ENCODE measurements at regions not wholly inside any gene's neighbourhood (a gene's known extent, or its start where the extent isn't known, plus 50 kb on each side); places are given as distances from the start of the nearest gene placed in this dataset.
A peak's percentile ranks its signal among the peaks of the same experiment; 100 is the strongest.
"Not testable (repeated sequence)": the region's sequence is repeated elsewhere in the genome, so short reads cannot be mapped to it uniquely, and the experiment has no call there.

GRCh38 chr17:6257336-6257735 lies 177.6 kb downstream of the AIPL1 start:
- no peaks in the 10 kb centered on the region for H3K4me1 ChIP-seq
- no peaks in the 10 kb centered on the region for H3K9me3 ChIP-seq
- H3K27me3 ChIP-seq = no peaks in the 10 kb centered on the region
- TF ChIP-seq CTCF (IDR thresholded peaks at IDR 0.05) (no peak), POLR2A (IDR thresholded peaks at IDR 0.05) (no peak)
- H3K4me3 ChIP-seq (replicated peaks in 1 of 3) = no peak overlapping the region
- no peak overlapping the region for H3K27ac ChIP-seq
- no peaks in the 10 kb centered on the region for H3K36me3 ChIP-seq
- no peak for DNase-seq
- intact Hi-C loops (cut with DNase I) = no loop called here
- WGBS, 2 donors = 28 to 38% methylated on average over 11 of the region's 11 CpGs

- intact Hi-C loops (cut with DNase I) = no loop called here
- no peaks in the 10 kb centered on the region for H3K9me3 ChIP-seq
- H3K27me3 ChIP-seq = no peaks in the 10 kb centered on the region
- no peak overlapping the region for H3K4me3 ChIP-seq (replicated peaks in 1 of 3)
- no peak overlapping the region for H3K27ac ChIP-seq
- TF ChIP-seq CTCF (IDR thresholded peaks at IDR 0.05) = no peak
- no peak for TF ChIP-seq POLR2A (IDR thresholded peaks at IDR 0.05)
- no peak for DNase-seq
- H3K4me1 ChIP-seq = no peaks in the 10 kb centered on the region
- no peaks in the 10 kb centered on the region for H3K36me3 ChIP-seq
These were observed 179.6 kb downstream of the AIPL1 start for GRCh38 chr17:6255322-6255721.

GRCh38 chr17:6254036-6254435 lies 180.9 kb downstream of the AIPL1 start:
- Histone ChIP-seq H3K27ac (no peak overlapping the region), H3K9me3 (no peaks in the 10 kb centered on the region), H3K4me3 (replicated peaks in 1 of 3) (no peak overlapping the region), H3K36me3 (no peaks in the 10 kb centered on the region), H3K4me1 (no peaks in the 10 kb centered on the region), H3K27me3 (no peaks in the 10 kb centered on the region)
- no peak for DNase-seq
- intact Hi-C loops (cut with DNase I) = no loop called here
- no peak for TF ChIP-seq POLR2A (IDR thresholded peaks at IDR 0.05)
- TF ChIP-seq CTCF (IDR thresholded peaks at IDR 0.05) = no peak
- 74 to 86% methylated on average over 5 of the region's 5 CpGs for WGBS, 2 donors

- H3K9me3 ChIP-seq; H3K36me3 ChIP-seq; H3K27me3 ChIP-seq; H3K4me3 ChIP-seq (replicated peaks in 1 of 3); H3K27ac ChIP-seq; DNase-seq; H3K4me1 ChIP-seq; intact Hi-C loops (cut with DNase I): not testable (repeated sequence)
- WGBS, 2 donors = 85 to 86% methylated on average over 5 of the region's 5 CpGs
These were observed 181.5 kb downstream of the WSCD1 start for GRCh38 chr17:6251640-6252039.

GRCh38 chr17:6249732-6250131 lies 179.6 kb downstream of the WSCD1 start:
- Histone ChIP-seq H3K36me3 (no peaks in the 10 kb centered on the region), H3K4me3 (replicated peaks in 1 of 3) (no peak overlapping the region), H3K27ac (no peak overlapping the region), H3K27me3 (no peaks in the 10 kb centered on the region), H3K9me3 (no peaks in the 10 kb centered on the region), H3K4me1 (no peaks in the 10 kb centered on the region)
- WGBS, 2 donors = 54 to 64% methylated on average over 5 of the region's 5 CpGs
- peak in 1 of 2 donors; percentile 6 for DNase-seq
- intact Hi-C loops (cut with DNase I) = no loop called here
- no peak for TF ChIP-seq POLR2A (IDR thresholded peaks at IDR 0.05)
- no peak for TF ChIP-seq CTCF (IDR thresholded peaks at IDR 0.05)

- DNase-seq = no peak
- WGBS, 2 donors = 61 to 67% methylated on average over 4 of the region's 4 CpGs
- no peaks in the 10 kb centered on the region for H3K27me3 ChIP-seq
- H3K36me3 ChIP-seq = no peaks in the 10 kb centered on the region
- intact Hi-C loops (cut with DNase I) = no loop called here
- TF ChIP-seq POLR2A (IDR thresholded peaks at IDR 0.05) = no peak
- no peak for TF ChIP-seq CTCF (IDR thresholded peaks at IDR 0.05)
- H3K9me3 ChIP-seq = no peaks in the 10 kb centered on the region
- no peaks in the 10 kb centered on the region for H3K4me1 ChIP-seq
- no peak overlapping the region for H3K4me3 ChIP-seq (replicated peaks in 1 of 3)
- H3K27ac ChIP-seq = no peak overlapping the region
These were observed 177.9 kb downstream of the WSCD1 start for GRCh38 chr17:6248061-6248460.

All from thyroid gland (tissue), 4 donors.